HL-60 (cell line): ENCODE measurements at regions not wholly inside any gene's neighbourhood (a gene's known extent, or its start where the extent isn't known, plus 50 kb on each side); places are given as distances from the start of the nearest gene placed in this dataset.

Source experiments
- DNase-seq, 2 experiments: peaks; one replicate each; pipeline ENCODE4 v3.0.0-alpha.2; 2010 to 2020; ENCODE audit warnings: low read depth in 1 of 2, low spot score in 1 of 2
- H3K27ac ChIP-seq: fragments of 250-450 bp; sonication (Bioruptor Pico); replicated peaks from 2 replicates; pipeline ENCODE4 v1.5.1; 2020; ENCODE audit warnings: mild to moderate bottlenecking, moderate library complexity
- H3K27me3 ChIP-seq: fragments of 250-450 bp; sonication (Bioruptor Pico); 2 replicates; pipeline ENCODE4 v1.5.1; 2021; ENCODE audit warnings: mild to moderate bottlenecking, moderate library complexity; ENCODE audit not compliant: insufficient read depth, poor library complexity, severe bottlenecking
- H3K4me3 ChIP-seq: replicated peaks from 2 replicates; pipeline ENCODE4 v1.5.1; 2011; ENCODE audit warnings: mild to moderate bottlenecking, control low read depth, low read length; ENCODE audit not compliant: insufficient read depth
- CTCF ChIP-seq: IDR thresholded peaks from one replicate; pipeline ENCODE4 v1.5.1; 2011; ENCODE audit warnings: low read length, control low read depth, inconsistent platforms; ENCODE audit not compliant: insufficient read depth
- GABPA ChIP-seq: IDR thresholded peaks from 2 replicates; pipeline ENCODE4 v1.6.1; 2012; ENCODE audit warnings: low read depth
- POLR2AphosphoS5 ChIP-seq: IDR thresholded peaks from 2 replicates; pipeline ENCODE4 v1.6.1; 2012; ENCODE audit warnings: low read depth
- REST ChIP-seq: IDR thresholded peaks from 2 replicates; pipeline ENCODE4 v1.6.1; 2012; ENCODE audit warnings: low read depth; ENCODE audit not compliant: insufficient replicate concordance
- SPI1 ChIP-seq: IDR thresholded peaks from 2 replicates; pipeline ENCODE4 v1.6.1; 2012; ENCODE audit warnings: low read depth, mild to moderate bottlenecking, borderline replicate concordance

GRCh38 chr16:80082906-80083305 lies 457.9 kb upstream of the DYNLRB2 start:
- TF ChIP-seq POLR2AphosphoS5 = no peak
- TF ChIP-seq GABPA = no peak
- no peak for TF ChIP-seq REST
- TF ChIP-seq SPI1 = no peak
- TF ChIP-seq CTCF = no peak
- no peak overlapping the region for H3K27ac ChIP-seq
- no peak overlapping the region for H3K4me3 ChIP-seq
- DNase-seq = no peak
- no peaks in the 10 kb centered on the region for H3K27me3 ChIP-seq

- H3K27me3 ChIP-seq = no peaks in the 10 kb centered on the region
- H3K4me3 ChIP-seq = no peak overlapping the region
- no peak overlapping the region for H3K27ac ChIP-seq
- DNase-seq = no peak
- no peak for TF ChIP-seq POLR2AphosphoS5
- TF ChIP-seq SPI1 = no peak
- no peak for TF ChIP-seq REST
- no peak for TF ChIP-seq GABPA
- TF ChIP-seq CTCF = no peak
Observed at GRCh38 chr16:80081846-80082245, 458.9 kb upstream of the DYNLRB2 start.

- TF ChIP-seq SPI1 (no peak), REST (no peak), CTCF (no peak), POLR2AphosphoS5 (no peak), GABPA (no peak)
- Histone ChIP-seq H3K27me3 (no peaks in the 10 kb centered on the region), H3K27ac (no peak overlapping the region), H3K4me3 (no peak overlapping the region)
- DNase-seq = no peak
Observed at GRCh38 chr16:80080287-80080851, 460.4 kb upstream of the DYNLRB2 start.
